NCI-H1417 treated with DMSO at 0.1 percent for 48 hours (cell line): ENCODE measurements at regions not wholly inside any gene's neighbourhood (a gene's known extent, or its start where the extent isn't known, plus 50 kb on each side); places are given as distances from the start of the nearest gene placed in this dataset.

Experiments
- DNase-seq: peaks from one replicate; lab custom pipeline; 2025; lab: John Stamatoyannopoulos, UW

DNA sequence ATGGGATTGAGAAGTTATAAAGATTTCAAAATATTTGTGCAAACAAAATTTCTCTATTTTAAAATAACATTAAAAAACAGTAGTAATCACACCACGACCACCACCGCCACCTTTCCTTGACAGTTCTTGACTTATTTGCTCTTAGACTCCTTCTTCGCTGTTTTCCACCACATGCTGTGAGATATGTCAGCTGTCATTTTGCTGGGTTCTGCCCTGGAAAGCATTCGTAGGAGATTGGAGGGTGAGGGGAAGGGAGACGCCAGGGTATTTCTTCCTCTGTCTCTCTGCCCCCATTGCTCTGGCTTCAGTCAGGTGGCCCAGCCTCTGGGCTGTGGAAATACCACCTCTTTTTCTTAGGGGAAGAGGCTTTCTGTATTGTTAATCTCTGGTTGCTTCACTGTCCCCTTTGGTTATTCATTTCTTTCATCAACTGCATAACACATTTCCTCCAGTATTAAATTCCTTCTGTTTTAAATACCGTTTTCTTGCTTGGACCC is 186.2 kb downstream of the NEDD1 start:
- no peak for DNase-seq

DNA sequence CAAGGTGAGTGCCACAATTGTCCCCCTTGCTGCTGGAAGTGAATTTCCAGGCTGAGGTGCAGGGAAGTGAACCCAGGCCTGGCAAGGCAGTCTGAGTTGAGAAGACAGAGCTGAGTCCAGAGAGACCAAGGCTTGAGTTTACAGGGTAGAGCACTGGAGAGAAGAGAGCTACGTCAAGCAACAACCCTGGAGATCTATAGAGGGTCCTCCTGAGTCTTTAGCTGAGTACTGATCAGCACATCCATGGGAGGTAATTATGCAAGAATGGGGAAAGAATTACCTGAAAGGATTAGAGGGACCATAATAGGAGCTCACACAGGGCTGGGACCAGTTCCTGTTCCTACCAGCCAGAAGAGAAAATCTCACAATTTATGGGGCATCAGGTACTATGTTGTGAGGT is 190.7 kb downstream of the NEDD1 start:
- DNase-seq: no peak

DNA sequence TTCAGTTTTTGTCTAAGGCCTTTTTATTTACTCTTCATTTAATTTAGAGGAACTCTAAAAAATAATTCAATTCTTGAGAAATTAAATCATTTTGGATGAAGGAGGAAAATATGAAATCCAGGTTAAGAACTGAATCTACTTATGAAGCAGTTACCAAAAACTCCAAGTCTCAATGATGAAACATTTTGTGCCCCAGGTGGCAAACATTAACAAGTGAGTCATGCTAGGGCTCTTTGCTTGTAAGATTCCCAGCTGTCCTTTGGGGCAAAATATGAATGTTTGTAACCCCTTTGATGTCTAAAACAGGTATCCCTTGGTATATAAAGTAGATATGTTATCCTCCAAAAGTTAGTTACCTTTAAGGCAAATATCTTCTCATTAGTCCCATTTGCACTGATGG is 202.4 kb downstream of the NEDD1 start:
- DNase-seq: no peak

DNA sequence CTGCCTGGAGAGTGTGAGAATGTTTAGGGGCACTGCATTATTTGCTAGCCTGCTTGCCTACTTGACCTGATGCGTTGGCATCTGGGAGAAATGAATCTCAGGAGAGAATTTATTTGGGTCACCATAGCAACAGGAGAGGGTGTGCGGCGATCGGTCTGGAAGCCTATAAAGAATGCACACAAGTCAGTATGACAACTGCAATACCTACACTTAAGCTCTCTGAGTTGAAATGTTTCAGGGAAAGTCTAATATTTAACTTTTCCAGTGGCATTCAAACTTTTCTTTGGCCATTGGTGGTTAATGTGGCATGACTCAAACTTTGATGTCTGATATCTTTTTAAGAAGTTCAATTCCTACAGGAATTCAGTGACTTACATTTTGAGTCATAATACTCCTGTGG is 205.1 kb downstream of the NEDD1 start:
- DNase-seq: no peak

DNA sequence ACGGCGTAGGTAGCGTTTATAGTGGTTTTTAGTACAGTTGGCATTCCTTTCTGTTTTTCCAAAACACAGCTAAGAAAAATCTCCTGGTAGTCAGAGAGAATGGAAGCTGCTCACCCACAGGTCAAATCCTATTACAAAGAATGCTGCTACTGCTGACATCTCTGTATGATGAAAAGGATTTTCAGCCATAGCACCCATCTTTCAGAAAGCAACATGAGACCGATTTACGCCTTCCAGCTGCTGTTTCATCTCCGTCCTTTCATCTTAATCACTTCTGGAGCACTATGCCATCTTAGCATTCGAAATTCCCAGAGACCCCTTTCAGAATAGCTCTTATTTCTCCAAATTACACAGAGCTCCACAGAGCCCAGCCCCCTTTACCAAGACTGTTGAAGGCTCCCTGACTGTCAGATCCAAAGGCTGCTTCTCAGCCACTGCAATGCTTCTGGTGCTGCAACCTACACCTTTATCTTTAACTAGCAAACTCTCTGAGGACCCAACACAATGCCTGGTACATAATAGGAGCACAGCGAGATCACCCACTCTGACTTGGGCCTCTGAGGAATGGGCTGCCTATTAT is 211.8 kb downstream of the NEDD1 start:
- DNase-seq: no peak

DNA sequence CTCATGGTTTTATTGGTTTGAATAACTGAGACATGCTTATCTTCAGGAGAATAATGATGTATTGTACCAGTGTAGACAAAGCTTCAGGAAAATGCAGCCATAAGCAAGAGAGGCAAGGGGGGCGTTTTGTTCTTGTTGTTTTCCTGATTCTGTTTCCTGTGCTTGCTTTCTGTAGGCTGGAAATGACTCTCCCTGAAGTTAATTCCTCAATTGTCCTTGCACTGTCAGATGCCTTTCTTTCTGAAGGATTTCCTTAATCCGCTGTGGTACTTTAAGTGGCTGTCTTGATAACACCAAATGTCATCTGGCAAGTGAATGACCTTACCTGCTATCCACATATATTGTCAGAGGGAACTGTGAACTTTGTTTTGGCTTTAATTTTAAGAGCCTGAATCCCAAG is 220.0 kb downstream of the NEDD1 start:
- no peak for DNase-seq

DNA sequence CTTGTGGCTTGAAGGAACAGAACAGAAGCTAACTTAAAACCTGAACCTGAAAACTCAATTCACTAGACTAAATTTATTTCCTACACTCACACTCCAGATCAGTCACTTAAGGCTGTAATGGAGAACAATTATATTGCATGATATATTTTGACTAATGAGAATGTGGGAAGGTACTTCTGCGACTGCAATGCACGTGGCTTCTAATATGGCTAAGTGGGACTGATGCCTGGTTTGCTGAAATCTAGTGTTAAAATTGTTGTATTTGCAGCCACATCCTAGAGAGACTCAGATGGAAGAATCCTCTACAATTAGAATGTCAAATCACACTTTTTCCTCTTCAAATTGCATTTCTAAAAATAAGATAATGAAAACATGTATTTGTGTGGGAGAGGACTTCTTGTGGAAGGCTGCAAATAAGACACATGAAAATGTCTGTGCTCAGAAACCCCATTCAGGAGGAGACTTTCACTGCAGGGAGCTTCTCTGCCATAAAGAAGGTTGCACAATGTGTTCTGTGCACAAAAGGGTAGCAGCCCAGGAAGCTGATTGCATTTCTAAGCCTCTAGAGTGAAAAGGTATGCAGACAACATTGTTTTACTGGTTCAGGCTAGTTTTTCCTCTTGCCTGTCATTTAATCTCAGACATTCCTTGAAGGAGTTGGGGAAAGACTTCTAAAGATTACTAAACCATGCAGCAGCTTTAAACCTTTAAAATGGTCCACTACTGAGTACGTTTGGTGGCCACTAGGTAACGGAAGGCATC is 224.3 kb downstream of the NEDD1 start:
- no peak for DNase-seq

DNA sequence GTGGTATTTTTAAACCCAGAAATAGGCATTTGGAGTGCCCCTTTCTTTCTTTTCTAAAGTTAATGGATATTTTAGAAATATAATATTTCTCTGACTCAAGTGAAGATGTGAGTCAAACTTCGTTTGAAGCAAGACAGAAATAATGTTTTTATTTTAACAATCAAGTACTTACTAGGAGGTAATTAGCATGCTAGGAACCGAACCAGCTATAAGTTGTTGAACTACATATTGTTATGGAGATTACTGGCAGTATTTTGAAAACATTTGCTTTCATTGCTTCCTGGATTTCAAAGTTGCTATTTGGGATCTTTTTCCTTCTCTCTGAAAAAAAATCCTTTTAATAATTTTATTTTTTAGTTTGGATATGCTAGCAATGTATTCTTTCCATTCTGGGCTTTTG is 225.2 kb downstream of the NEDD1 start:
- DNase-seq: no peak

DNA sequence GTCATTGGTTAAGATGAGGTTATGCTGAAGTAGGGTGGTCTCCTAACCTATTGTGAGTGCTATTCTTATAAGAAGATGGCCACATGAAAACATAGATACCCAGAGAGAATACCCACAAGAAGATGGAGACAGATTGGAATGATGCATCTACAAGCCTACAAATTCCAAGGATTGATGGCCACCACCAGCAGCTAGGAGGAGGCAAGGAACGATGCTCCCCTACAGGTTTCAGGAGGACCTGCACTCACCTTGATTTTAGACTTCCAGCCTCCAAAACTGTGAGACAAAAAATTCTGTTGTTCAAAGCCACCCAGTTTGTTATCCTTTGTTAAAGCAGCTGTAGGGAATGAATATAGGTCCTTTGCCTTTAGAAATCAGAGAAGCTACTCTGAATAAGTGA is 227.4 kb downstream of the NEDD1 start:
- DNase-seq: no peak

DNA sequence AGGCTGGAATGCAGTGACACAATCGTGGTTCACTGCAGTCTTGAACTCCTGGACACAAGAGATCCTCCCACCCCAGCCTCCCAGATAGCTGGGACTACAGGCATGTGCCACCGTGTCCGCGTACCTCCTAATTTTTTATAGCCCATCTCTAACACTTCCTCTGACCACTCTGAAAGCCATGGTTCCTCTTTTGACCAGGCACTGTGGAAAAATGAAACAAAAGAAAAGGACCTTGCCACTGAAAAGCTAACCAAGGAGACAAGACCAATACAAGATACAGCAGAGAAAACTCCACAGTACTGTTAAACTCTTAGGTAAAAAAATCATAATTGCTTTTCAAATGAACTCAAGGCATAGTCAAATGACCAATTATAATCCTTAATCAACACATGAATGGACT is 233.3 kb downstream of the NEDD1 start:
- no peak for DNase-seq

DNA sequence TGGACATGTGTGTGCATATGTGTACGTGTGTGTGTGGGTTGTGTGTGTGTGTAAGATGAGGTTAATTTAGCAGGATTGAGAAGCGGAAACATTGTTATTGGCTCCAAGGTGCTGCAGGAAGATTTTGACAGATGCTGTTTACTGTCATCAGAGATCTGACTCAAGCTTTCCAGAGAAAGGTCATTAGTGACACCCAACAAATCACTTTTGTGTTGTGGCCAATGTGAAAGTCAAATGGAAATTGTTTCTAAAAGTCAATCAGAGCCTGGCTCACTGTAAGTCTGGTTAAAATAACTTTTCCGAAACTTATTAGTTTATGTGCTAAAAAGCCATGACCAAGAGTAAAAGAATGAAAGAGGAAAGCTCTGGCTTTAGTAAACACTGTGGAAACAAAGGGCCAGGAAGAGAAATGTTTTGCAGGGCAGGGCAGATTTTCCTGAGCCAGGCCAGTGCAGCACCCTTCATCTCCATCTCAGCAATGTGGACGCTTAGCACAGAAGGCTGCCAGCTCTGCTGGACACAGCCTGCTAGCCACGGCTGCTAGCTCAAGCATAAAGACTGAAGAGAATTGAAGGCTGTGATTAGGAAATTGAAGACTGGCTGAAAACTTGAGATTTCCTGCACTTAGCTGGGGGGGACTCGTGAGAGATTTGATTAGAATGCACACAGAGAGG is 235.8 kb downstream of the NEDD1 start:
- DNase-seq: no peak

DNA sequence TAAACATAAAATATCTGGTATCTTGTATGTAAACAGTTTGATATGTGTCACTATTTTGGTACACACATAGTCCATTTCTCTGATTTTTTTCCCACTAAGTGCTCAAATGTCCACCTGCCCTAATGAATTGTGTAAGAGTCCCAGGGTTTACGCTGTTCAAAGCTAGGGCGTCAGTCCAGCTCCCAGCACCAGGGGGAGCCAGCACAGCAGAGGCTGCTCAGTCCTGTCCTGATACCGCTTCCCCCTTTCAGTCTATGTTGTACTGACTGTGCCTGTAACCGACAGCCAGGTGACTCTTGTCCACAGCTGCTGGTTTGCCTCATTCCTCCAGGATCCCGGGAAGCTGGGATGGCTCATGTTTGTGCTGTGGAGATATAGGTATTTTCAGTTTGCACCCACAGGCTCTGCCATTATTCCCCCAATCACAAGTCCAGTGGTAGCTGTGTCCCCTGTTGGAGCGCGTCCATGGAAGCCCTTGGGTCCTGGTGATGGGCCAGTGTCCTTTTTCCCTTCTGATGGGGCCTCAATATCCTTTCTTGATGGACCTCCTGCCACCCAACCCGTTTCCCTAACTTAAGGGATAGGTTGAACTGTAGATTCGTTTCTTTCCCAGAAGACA is 242.0 kb downstream of the NEDD1 start:
- no peak for DNase-seq

DNA sequence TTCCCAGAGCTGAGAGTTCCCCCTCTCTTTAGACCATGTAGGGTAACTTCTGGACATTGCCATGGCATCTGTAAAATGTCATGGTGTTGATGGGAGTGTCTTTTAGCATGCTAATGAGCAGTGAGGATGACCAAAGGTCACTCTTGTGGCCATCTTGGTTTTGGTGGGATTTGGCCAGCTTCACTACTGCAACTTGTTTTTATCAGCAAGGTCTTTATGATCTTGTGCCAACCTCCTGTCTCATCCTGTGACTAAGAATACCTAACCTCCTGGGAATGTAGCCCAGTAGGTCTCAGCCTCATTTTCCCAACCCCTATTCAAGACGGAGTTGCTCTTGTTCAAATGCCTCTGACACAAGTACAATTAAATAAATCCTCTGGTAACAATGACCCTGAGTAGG is 244.4 kb downstream of the NEDD1 start:
- DNase-seq: no peak

DNA sequence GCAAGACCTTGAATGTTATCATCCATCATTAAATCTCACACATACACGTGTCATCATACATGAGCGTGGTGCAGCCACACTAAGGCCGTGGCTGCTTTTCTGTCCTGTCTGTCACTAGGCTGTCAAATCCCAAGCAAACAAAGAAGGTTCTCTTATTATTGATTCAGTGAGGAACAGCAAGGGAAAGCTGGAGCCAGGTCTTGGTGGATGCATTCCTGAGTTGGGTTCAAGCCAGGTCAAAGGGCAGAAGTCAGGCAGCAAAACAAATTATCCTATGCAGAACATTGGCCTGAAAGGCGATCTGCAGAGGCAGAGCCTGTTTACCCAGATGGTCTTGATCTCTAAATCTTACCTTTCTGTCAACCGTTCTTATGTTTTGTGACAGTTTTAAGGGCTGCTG is 252.3 kb downstream of the NEDD1 start:
- DNase-seq: no peak

DNA sequence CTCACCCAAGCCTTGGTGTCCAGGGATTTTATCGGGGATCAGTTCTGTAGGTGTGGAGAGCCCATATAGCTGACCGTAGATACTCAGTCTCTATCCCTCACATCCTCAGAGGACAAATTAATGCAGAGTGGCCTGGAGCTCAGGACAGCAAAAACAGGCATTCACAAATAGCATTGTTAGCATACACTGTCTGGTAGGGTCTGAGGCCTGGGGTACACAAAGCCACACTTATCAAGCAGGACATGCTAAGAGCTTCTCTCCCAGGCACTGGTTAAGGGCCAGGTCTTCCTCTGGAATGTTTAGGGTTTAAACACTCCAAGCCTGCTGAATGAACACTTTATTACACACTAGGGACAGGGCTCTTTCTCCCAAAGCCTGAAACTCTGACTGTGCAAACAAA is 253.2 kb downstream of the NEDD1 start:
- DNase-seq: no peak

DNA sequence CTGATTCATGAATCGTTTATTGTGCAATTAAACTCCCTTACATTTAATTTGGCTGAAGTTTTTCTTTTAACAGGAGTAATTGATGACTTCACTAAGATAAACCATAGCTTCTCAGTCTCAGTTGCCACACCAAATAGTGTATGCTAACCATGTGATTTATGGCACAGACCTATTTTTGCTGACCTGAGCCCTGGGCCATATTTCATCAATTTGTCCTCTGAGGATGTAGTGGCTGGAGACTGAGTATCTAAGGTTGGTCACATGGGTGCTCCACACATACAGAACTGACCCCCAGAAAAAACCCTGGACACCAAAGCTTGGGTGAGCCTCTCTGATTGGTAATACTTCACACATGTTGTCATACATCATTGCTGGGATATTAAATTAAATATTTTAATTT is 255.1 kb downstream of the NEDD1 start:
- DNase-seq: no peak

DNA sequence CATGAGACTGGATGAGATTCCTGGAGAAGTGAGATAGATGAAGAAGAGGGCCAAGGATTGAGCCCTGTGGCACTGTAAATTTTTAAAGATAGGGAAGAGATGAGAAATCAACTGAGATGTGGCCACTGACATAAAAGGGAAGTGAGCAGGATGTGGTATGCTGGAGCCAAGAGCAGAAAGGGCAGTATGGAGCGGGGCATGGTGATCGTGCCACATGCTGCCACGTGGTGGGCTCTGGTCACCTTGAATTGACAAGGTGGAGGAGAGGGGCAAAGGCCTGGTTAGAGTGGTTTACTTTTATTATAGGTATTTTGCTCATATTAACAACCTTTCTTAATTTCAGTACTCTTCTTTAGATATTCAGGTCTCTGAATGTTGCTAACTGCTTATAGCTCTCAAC is 257.9 kb downstream of the NEDD1 start:
- no peak for DNase-seq

DNA sequence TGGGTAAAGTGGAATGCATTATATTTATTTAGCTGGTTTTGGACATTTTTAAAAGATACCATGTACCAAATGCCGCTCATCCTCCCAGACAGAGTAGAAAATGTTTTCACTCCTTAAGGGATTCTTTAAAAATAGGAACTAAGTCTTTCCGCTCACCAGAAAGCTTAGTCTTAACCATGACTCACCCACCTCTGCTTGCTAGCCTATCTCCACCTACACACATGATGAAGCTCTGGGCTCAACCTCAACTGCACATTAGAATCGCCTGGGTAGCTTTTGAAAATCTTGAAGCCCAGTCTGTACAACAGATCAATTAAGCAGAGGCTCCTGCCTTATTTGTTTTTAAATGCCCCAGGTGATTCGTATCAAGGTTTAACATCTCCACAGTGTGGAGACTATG is 260.5 kb downstream of the NEDD1 start:
- DNase-seq: no peak

DNA sequence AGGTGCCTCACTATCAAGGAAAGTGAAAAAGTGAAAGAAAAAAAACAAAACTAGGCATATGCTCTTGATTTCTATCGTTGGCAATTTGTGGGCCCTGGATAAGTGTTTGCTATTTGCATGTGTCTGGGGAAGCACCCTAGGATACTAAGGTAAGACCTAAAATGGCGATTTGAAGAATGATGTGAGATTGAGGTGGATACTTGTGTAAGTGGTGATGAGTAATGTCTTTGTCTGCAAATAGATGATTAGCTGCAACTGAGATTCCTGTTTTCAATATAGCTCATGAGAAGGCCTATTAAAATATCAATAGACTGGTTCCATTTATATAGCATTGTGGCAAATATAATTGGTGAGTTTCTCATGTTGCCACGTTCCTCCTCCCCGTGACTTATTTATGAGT is 261.7 kb downstream of the NEDD1 start:
- no peak for DNase-seq

DNA sequence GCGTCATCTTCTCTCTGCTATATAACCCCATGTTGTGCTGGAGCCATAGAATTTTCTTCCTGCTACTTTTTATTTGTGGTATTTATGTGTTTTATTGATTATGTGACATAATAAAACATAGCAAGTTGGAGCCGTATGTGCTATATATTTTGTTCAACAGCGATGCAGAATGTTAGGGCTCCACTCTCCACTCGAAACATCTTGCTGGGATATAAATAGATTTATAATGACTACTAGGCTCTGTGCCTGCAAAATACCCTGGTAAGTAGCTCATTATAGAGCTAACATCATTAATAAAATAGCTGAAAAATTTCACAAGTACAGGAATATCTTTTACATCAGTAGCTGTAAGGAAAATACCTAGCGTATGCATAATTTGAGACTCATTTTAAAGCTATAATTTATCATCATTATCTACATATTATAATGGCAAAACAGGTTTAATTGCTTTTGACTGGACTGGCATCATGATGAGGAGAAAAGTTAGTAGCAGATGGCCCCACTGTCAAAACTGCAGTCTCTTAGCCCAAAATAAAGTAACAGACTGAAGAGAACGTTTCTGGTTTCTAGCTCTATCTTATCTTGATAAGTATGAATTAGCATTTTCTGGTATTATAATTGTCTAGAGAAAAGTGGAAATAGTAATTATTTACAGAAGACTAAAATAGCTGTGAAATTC is 263.0 kb downstream of the NEDD1 start:
- peak; percentile 43 for DNase-seq

DNA sequence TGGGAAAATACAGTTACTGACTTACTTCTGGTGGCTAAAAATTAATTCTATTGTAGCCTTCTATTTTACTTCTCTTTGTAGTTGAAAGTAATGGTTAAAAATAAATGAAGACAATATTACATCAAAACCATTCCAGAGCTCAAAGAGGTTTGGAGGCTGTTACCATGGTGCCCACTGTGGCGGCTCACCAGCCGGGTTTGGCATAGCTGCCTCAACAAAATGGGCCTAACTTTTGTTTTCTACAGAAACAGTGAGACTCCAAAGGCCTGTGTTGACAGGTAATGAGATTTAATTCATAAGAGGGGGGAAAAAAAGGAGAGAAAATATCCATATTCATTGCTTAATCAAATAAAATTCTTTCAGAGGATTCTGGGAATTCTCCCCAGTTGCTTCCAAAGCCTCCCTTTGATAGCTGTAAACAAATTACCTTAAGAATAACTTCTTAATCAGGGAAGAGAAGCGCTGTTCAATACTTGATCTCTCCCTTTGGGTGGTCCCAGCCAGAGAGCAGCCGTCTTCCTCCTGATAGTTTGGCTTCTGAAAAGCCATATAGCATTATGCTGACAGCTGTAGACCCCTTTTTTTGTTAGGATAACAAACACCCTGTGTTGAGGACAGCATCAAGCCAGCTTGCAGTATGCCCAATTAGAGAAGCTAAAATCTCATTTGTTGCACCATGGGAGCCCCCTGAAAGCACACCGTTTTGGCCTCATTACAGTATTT is 266.8 kb downstream of the NEDD1 start:
- no peak for DNase-seq

DNA sequence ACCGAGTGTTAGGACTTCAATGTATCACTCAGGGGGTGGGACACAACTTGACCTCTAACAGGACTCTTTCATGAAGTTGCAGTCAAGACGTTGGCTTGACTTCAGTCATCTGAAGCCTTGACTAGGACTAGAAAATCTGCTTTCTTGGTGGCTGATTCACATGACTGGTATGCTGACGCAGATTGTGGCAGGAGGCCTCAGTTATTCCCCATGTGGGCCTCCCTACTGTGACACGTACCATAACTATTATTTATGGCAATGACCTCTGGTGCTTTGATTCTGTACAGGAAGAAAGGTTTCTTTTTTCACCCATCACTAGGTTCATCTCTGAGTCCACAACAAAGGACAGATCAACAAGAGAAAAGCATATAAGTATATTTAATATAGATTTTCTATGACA is 270.4 kb downstream of the NEDD1 start:
- DNase-seq: no peak
